ENCODE measurements at regions not wholly inside any gene's neighbourhood (a gene's known extent, or its start where the extent isn't known, plus 50 kb on each side); places are given as distances from the start of the nearest gene placed in this dataset.

DNA sequence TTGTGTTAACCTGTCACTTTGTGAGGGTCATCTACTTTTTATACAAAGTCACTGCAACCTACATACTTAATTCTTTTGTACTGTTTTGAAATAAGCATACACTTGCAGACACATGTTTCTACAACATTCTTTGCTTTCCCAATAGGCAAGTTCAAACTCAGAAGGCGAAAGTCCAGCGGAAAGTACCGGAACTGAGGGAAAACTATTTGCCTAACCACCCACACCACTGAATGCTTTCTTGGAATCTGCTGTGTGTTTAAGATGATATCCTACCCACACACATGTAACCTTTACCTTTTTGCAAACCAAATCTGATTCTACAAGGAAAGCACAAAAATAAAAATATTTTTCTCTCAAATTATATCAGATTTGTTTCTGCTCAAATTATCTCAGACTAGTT, 139.4 kb upstream of the AGR3 start:
- ATAC-seq: no peak
- TF ChIP-seq ISL1 (CRISPR knock-in tag; IDR thresholded peaks at IDR 0.05) (no peak), ARNTL (CRISPR knock-in tag; IDR thresholded peaks at IDR 0.05; ENCODE audit: borderline replicate concordance, low read depth) (no peak), CSDC2 (CRISPR knock-in tag; IDR thresholded peaks at IDR 0.05) (no peak), ZNF70 (CRISPR knock-in tag; IDR thresholded peaks at IDR 0.05) (no peak)

DNA sequence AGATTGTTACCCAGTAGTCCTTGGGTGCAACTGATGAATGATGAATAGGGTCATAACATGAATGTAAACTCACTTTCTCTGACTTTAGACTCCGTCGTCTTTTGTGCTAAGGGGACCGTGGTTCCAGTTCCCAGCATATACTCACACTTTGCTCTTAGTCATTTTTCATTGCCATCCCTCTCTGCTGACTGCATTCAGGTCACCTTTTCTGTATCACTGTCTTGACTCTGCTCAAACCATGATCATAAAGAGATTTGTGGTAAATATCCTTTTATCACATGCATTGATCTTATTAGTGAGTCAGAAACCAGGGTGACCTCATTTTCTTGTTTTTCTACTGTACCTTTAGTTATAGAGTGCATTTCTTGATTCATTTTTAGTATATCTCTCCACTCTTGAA, 141.1 kb upstream of the AGR3 start:
- TF ChIP-seq, protein P1, sequence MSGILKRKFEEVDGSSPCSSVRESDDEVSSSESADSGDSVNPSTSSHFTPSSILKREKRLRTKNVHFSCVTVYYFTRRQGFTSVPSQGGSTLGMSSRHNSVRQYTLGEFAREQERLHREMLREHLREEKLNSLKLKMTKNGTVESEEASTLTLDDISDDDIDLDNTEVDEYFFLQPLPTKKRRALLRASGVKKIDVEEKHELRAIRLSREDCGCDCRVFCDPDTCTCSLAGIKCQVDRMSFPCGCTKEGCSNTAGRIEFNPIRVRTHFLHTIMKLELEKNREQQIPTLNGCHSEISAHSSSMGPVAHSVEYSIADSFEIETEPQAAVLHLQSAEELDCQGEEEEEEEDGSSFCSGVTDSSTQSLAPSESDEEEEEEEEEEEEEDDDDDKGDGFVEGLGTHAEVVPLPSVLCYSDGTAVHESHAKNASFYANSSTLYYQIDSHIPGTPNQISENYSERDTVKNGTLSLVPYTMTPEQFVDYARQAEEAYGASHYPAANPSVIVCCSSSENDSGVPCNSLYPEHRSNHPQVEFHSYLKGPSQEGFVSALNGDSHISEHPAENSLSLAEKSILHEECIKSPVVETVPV (CRISPR knock-in tag; IDR thresholded peaks at IDR 0.05): no peak
- TF ChIP-seq ZNF565 (CRISPR knock-in tag; conservative IDR thresholded peaks at IDR 0.05; ENCODE audit: low read depth) (no peak), RARB (CRISPR knock-in tag; IDR thresholded peaks at IDR 0.05) (no peak)
- TF ChIP-seq, protein P2, sequence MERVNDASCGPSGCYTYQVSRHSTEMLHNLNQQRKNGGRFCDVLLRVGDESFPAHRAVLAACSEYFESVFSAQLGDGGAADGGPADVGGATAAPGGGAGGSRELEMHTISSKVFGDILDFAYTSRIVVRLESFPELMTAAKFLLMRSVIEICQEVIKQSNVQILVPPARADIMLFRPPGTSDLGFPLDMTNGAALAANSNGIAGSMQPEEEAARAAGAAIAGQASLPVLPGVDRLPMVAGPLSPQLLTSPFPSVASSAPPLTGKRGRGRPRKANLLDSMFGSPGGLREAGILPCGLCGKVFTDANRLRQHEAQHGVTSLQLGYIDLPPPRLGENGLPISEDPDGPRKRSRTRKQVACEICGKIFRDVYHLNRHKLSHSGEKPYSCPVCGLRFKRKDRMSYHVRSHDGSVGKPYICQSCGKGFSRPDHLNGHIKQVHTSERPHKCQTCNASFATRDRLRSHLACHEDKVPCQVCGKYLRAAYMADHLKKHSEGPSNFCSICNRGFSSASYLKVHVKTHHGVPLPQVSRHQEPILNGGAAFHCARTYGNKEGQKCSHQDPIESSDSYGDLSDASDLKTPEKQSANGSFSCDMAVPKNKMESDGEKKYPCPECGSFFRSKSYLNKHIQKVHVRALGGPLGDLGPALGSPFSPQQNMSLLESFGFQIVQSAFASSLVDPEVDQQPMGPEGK (CRISPR knock-in tag; IDR thresholded peaks at IDR 0.05; ENCODE audit: borderline replicate concordance): no peak
- ATAC-seq: no peak

DNA sequence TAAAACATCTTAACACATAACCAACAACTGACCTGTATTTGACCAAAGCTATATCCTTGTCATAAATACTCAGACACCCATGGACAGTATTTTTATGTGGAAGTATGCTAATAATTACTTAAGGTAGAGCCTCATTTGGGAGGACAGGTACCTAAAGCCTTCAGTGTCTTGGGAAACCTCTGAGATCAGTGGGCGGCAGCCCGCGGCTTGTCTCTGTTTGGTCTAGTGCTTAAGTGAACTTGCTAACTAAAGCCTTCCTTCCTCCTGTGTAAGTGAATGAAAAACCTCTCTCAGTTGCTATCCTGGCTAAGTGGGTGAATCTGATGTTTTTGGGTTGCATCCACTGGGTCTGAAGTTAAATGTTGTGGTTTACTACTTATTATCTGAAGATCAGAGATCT, 144.5 kb upstream of the AGR3 start:
- no peak for TF ChIP-seq ZNF70 (CRISPR knock-in tag; IDR thresholded peaks at IDR 0.05)
- ATAC-seq: no peak

DNA sequence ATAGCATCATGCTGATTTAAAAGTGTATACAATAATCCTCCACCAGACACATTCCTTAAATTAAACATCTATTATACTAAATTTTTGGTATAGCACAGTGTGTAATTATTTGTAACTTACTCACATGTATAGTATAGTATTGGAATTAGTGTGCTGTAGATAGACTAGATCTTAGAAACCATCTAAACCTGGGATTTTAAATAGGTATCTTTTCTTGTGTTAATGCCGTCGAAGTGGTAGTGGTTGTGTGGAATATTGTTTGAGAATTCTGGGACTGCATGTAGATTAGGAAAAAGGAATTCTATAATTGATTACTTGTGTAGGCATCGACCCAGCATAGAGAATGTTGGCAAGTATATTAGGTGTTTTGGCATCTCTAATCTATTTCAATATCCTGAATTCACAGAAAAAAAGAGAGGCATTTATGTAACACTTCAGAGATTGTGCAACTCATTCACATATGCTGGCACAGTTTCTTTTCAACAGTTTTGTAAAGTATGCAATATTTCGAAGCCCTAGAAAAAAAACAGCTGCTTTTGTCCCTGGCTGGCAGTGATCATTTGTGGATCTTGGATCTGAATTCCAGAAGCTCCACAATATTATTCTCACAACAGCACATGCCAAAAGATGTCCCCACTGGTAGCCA, 145.5 kb upstream of the AGR3 start:
- TF ChIP-seq, protein P3, sequence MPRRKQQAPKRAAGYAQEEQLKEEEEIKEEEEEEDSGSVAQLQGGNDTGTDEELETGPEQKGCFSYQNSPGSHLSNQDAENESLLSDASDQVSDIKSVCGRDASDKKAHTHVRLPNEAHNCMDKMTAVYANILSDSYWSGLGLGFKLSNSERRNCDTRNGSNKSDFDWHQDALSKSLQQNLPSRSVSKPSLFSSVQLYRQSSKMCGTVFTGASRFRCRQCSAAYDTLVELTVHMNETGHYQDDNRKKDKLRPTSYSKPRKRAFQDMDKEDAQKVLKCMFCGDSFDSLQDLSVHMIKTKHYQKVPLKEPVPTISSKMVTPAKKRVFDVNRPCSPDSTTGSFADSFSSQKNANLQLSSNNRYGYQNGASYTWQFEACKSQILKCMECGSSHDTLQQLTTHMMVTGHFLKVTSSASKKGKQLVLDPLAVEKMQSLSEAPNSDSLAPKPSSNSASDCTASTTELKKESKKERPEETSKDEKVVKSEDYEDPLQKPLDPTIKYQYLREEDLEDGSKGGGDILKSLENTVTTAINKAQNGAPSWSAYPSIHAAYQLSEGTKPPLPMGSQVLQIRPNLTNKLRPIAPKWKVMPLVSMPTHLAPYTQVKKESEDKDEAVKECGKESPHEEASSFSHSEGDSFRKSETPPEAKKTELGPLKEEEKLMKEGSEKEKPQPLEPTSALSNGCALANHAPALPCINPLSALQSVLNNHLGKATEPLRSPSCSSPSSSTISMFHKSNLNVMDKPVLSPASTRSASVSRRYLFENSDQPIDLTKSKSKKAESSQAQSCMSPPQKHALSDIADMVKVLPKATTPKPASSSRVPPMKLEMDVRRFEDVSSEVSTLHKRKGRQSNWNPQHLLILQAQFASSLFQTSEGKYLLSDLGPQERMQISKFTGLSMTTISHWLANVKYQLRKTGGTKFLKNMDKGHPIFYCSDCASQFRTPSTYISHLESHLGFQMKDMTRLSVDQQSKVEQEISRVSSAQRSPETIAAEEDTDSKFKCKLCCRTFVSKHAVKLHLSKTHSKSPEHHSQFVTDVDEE (CRISPR knock-in tag; IDR thresholded peaks at IDR 0.05): no peak
- TF ChIP-seq ZNF565 (CRISPR knock-in tag; conservative IDR thresholded peaks at IDR 0.05; ENCODE audit: low read depth) (no peak), OSR1 (CRISPR knock-in tag; IDR thresholded peaks at IDR 0.05) (no peak), ZFP30 (CRISPR knock-in tag; IDR thresholded peaks at IDR 0.05) (no peak), TOX (CRISPR knock-in tag; IDR thresholded peaks at IDR 0.05; ENCODE audit: borderline replicate concordance) (no peak), PPARA (CRISPR knock-in tag; IDR thresholded peaks at IDR 0.05; ENCODE audit: borderline replicate concordance) (no peak), TCF4 (CRISPR knock-in tag; IDR thresholded peaks at IDR 0.05; ENCODE audit: borderline replicate concordance) (no peak), ESRRG (CRISPR knock-in tag; IDR thresholded peaks at IDR 0.05) (no peak), ZFP3 (CRISPR knock-in tag; IDR thresholded peaks at IDR 0.05) (no peak), SNAI2 (CRISPR knock-in tag; IDR thresholded peaks at IDR 0.05) (no peak), ZNF8 (CRISPR knock-in tag; IDR thresholded peaks at IDR 0.05) (no peak), ARNTL (CRISPR knock-in tag; IDR thresholded peaks at IDR 0.05; ENCODE audit: borderline replicate concordance, low read depth) (no peak), RARB (CRISPR knock-in tag; IDR thresholded peaks at IDR 0.05) (no peak), CSDC2 (CRISPR knock-in tag; IDR thresholded peaks at IDR 0.05) (no peak), BACH2 (CRISPR knock-in tag; IDR thresholded peaks at IDR 0.05; ENCODE audit: borderline replicate concordance) (no peak), GLIS3 (CRISPR knock-in tag; IDR thresholded peaks at IDR 0.05) (no peak)
- TF ChIP-seq, protein P1 (CRISPR knock-in tag; IDR thresholded peaks at IDR 0.05): no peak
- TF ChIP-seq, protein P4, sequence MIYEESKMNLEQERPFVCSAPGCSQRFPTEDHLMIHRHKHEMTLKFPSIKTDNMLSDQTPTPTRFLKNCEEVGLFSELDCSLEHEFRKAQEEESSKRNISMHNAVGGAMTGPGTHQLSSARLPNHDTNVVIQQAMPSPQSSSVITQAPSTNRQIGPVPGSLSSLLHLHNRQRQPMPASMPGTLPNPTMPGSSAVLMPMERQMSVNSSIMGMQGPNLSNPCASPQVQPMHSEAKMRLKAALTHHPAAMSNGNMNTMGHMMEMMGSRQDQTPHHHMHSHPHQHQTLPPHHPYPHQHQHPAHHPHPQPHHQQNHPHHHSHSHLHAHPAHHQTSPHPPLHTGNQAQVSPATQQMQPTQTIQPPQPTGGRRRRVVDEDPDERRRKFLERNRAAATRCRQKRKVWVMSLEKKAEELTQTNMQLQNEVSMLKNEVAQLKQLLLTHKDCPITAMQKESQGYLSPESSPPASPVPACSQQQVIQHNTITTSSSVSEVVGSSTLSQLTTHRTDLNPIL (CRISPR knock-in tag; IDR thresholded peaks at IDR 0.05; ENCODE audit: low read depth): no peak
- TF ChIP-seq, protein P2 (CRISPR knock-in tag; IDR thresholded peaks at IDR 0.05; ENCODE audit: borderline replicate concordance): no peak
- TF ChIP-seq, protein P5, sequence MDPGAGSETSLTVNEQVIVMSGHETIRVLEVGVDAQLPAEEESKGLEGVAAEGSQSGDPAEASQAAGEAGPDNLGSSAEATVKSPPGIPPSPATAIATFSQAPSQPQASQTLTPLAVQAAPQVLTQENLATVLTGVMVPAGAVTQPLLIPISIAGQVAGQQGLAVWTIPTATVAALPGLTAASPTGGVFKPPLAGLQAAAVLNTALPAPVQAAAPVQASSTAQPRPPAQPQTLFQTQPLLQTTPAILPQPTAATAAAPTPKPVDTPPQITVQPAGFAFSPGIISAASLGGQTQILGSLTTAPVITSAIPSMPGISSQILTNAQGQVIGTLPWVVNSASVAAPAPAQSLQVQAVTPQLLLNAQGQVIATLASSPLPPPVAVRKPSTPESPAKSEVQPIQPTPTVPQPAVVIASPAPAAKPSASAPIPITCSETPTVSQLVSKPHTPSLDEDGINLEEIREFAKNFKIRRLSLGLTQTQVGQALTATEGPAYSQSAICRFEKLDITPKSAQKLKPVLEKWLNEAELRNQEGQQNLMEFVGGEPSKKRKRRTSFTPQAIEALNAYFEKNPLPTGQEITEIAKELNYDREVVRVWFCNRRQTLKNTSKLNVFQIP (CRISPR knock-in tag; IDR thresholded peaks at IDR 0.05; ENCODE audit: borderline replicate concordance, low read depth): no peak
- ATAC-seq: no peak

Measured in SK-N-SH treated with all-trans-retinoic acid at 6 μM for 48 hours (cell line).